BJ (cell line): ENCODE measurements at regions not wholly inside any gene's neighbourhood (a gene's known extent, or its start where the extent isn't known, plus 50 kb on each side); places are given as distances from the start of the nearest gene placed in this dataset.
"Not testable (repeated sequence)": the region's sequence is repeated elsewhere in the genome, so short reads cannot be mapped to it uniquely, and the experiment has no call there.

ENCODE experiments used
- CTCF ChIA-PET: fragments of 350-600 bp; formaldehyde crosslinking; extraction: SDS; loops from one replicate; lab custom pipeline; 2021; ENCODE audit warnings: antibody characterized with exemption, inconsistent platforms; lab: Yijun Ruan, JAX
- POLR2A ChIA-PET: fragments of 300-600 bp; sonication (Branson Sonifier 250); formaldehyde crosslinking; extraction: SDS; loops from one replicate; lab custom pipeline; 2021; ENCODE audit warnings: antibody characterized with exemption; lab: Charles Lee
- DNase-seq: peaks from one replicate; pipeline ENCODE4 v3.0.0-alpha.2; 2011; ENCODE audit warnings: low read depth
- H3K27me3 ChIP-seq: 2 replicates; pipeline ENCODE4 v1.6.0; 2011; ENCODE audit warnings: low read length; ENCODE audit not compliant: control insufficient read depth, insufficient read depth
- H3K36me3 ChIP-seq: 2 replicates; pipeline ENCODE4 v1.5.1; 2011; ENCODE audit warnings: low read length; ENCODE audit not compliant: control insufficient read depth, insufficient read depth
- H3K4me3 ChIP-seq: 2 replicates; pipeline ENCODE4 v1.5.1; 2011; ENCODE audit warnings: low read depth, mild to moderate bottlenecking, control low read depth, low read length
- CTCF ChIP-seq: IDR thresholded peaks from 2 replicates; pipeline ENCODE4 v1.5.1; 2011; ENCODE audit warnings: low read depth, mild to moderate bottlenecking, control low read depth, inconsistent platforms, low read length, moderate library complexity; ENCODE audit not compliant: insufficient read depth

GRCh38 chr14:43568022-43568421 lies 939.1 kb downstream of the FSCB start:
- Histone ChIP-seq H3K36me3 (no peaks in the 10 kb centered on the region), H3K27me3 (no peaks in the 10 kb centered on the region), H3K4me3 (no peak overlapping the region)
- POLR2A ChIA-PET = no interaction called here
- no peak for TF ChIP-seq CTCF
- DNase-seq = no peak
- CTCF ChIA-PET = no interaction called here

GRCh38 chr14:43548368-43548767 lies 958.7 kb downstream of the FSCB start:
- Histone ChIP-seq H3K27me3 (no peaks in the 10 kb centered on the region), H3K4me3 (no peak overlapping the region), H3K36me3 (no peaks in the 10 kb centered on the region)
- CTCF ChIA-PET = no interaction called here
- no peak for DNase-seq
- POLR2A ChIA-PET = no interaction called here
- TF ChIP-seq CTCF = no peak

DNA sequence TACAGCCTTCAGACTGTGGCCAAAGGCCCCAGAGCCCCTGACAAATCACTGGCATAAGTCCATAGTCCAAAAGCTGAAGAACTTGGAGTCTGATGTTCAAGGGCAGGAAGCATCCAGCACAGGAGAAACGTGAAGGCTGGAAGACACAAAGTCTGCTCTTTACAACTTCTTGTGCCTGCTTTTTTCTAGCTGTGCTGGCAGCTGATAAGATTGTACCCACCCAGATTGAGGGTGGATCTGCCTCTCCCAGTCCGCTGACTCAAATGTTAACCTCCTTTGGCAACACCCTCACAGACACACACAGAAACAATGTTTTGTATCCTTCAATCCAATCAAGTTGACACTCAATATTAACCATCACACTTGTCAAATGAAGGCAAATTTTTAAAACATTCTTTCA lies 959.5 kb downstream of the FSCB start:
- POLR2A ChIA-PET, H3K27me3 ChIP-seq, H3K36me3 ChIP-seq, CTCF ChIA-PET, DNase-seq, H3K4me3 ChIP-seq: not testable (repeated sequence)

GRCh38 chr14:43541356-43541755 lies 965.7 kb downstream of the FSCB start:
- no peaks in the 10 kb centered on the region for H3K27me3 ChIP-seq
- no peak for TF ChIP-seq CTCF
- ChIA-PET POLR2A (no interaction called here), CTCF (no interaction called here)
- no peak overlapping the region for H3K4me3 ChIP-seq
- DNase-seq = no peak
- no peaks in the 10 kb centered on the region for H3K36me3 ChIP-seq

GRCh38 chr14:43540948-43541347 lies 966.1 kb downstream of the FSCB start:
- H3K4me3 ChIP-seq = no peak overlapping the region
- CTCF ChIA-PET = no interaction called here
- H3K27me3 ChIP-seq = no peaks in the 10 kb centered on the region
- POLR2A ChIA-PET = no interaction called here
- TF ChIP-seq CTCF = no peak
- no peak for DNase-seq
- H3K36me3 ChIP-seq = no peaks in the 10 kb centered on the region

DNA sequence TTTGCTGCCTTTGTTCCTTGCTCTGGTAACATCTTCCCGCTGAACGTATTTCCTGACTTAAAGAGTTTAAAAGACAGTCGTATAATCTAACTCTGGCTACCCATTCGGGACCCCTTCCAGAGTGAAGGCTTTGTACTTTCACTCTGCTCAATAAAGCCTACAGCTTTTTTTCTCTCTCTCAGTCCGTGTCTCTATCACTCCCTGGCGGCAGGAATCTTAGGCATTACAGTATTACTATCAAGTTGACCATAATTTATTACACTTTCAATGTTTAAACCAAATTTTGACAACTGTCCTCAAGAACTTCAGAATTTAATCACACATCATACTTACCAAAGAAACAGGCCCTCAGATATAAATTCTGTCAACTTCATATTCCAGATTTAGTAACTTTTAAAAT lies 967.9 kb downstream of the FSCB start:
- TF ChIP-seq CTCF = no peak
- no peak overlapping the region for H3K4me3 ChIP-seq
- H3K36me3 ChIP-seq = no peaks in the 10 kb centered on the region
- ChIA-PET POLR2A (no interaction called here), CTCF (no interaction called here)
- DNase-seq = no peak
- H3K27me3 ChIP-seq = no peaks in the 10 kb centered on the region
